H9 (cell line): ENCODE measurements at regions not wholly inside any gene's neighbourhood (a gene's known extent, or its start where the extent isn't known, plus 50 kb on each side); places are given as distances from the start of the nearest gene placed in this dataset.

ENCODE experiments used
- DNase-seq: peaks from one replicate; pipeline ENCODE4 v3.0.0-alpha.2; 2017
- H2AFZ ChIP-seq: one replicate; pipeline ENCODE4 v1.6.1; 2013; ENCODE audit warnings: mild to moderate bottlenecking, low read length, control low read depth, moderate library complexity
- H2AK5ac ChIP-seq: 2 replicates; pipeline ENCODE4 v1.6.1; 2013; ENCODE audit warnings: low read length, control low read depth, mixed read lengths; ENCODE audit not compliant: insufficient read length
- H2BK120ac ChIP-seq: one replicate; pipeline ENCODE4 v1.6.1; 2013; ENCODE audit warnings: low read depth, mild to moderate bottlenecking, low read length, control low read depth, inconsistent platforms; ENCODE audit not compliant: poor library complexity, severe bottlenecking
- H2BK12ac ChIP-seq: 2 replicates; pipeline ENCODE4 v1.6.1; 2013; ENCODE audit warnings: low read length, control low read depth, mixed read lengths, low read depth; ENCODE audit not compliant: insufficient read length
- H2BK15ac ChIP-seq: 2 replicates; pipeline ENCODE4 v1.6.1; 2013; ENCODE audit warnings: low read depth, low read length, control low read depth
- H2BK20ac ChIP-seq: one replicate; pipeline ENCODE4 v1.6.1; 2013; ENCODE audit warnings: low read depth, mild to moderate bottlenecking, low read length, control low read depth, inconsistent platforms; ENCODE audit not compliant: poor library complexity, severe bottlenecking
- H2BK5ac ChIP-seq: 2 replicates; pipeline ENCODE4 v1.6.1; 2013; ENCODE audit warnings: low read length, control low read depth, mixed read lengths; ENCODE audit not compliant: insufficient read length
- H3K14ac ChIP-seq: 2 replicates; pipeline ENCODE4 v1.6.1; 2013; ENCODE audit warnings: low read length, control low read depth; ENCODE audit not compliant: insufficient read depth
- H3K18ac ChIP-seq: 2 replicates; pipeline ENCODE4 v1.6.1; 2013; ENCODE audit warnings: low read depth, mild to moderate bottlenecking, mixed read lengths, low read length, control low read depth; ENCODE audit not compliant: insufficient read length
- H3K23ac ChIP-seq: 2 replicates; pipeline ENCODE4 v1.6.1; 2013; ENCODE audit warnings: low read length, control low read depth, mixed read lengths, low read depth; ENCODE audit not compliant: insufficient read length
- H3K23me2 ChIP-seq: 2 replicates; pipeline ENCODE4 v1.6.1; 2013; ENCODE audit warnings: low read depth, mild to moderate bottlenecking, mixed read lengths, low read length, control low read depth; ENCODE audit not compliant: insufficient read length, poor library complexity, severe bottlenecking
- H3K27ac ChIP-seq: 2 replicates; pipeline ENCODE4 v1.5.1; 2013; ENCODE audit warnings: low read length, control low read depth, mixed read lengths, low read depth; ENCODE audit not compliant: insufficient read length
- H3K27me3 ChIP-seq: 2 replicates; pipeline ENCODE4 v1.6.1; 2013; ENCODE audit warnings: low read length, control low read depth, inconsistent platforms; ENCODE audit not compliant: insufficient read depth
- H3K4ac ChIP-seq: 2 replicates; pipeline ENCODE4 v1.6.1; 2013; ENCODE audit warnings: low read depth, mild to moderate bottlenecking, control low read depth, inconsistent platforms, low read length, moderate library complexity
- H3K4me1 ChIP-seq: 2 replicates; pipeline ENCODE4 v1.6.1; 2013; ENCODE audit warnings: low read length, control low read depth, inconsistent platforms; ENCODE audit not compliant: insufficient read depth
- H3K4me2 ChIP-seq: 2 replicates; pipeline ENCODE4 v1.6.1; 2013; ENCODE audit warnings: low read length, control low read depth, mixed read lengths; ENCODE audit not compliant: insufficient read length, insufficient read depth
- H3K56ac ChIP-seq: 2 replicates; pipeline ENCODE4 v1.6.1; 2013; ENCODE audit warnings: low read depth, mild to moderate bottlenecking, mixed read lengths, low read length, control low read depth; ENCODE audit not compliant: insufficient read length
- H3K79me1 ChIP-seq: 2 replicates; pipeline ENCODE4 v1.6.1; 2013; ENCODE audit warnings: low read depth, mild to moderate bottlenecking, moderate library complexity, low read length, control low read depth, inconsistent platforms; ENCODE audit not compliant: insufficient read depth, poor library complexity, severe bottlenecking
- H3K79me2 ChIP-seq: 2 replicates; pipeline ENCODE4 v1.6.1; 2013; ENCODE audit warnings: low read length, control low read depth, inconsistent platforms; ENCODE audit not compliant: insufficient read depth
- H3K9ac ChIP-seq: 2 replicates; pipeline ENCODE4 v1.6.1; 2013; ENCODE audit warnings: low read length, control low read depth, mixed read lengths; ENCODE audit not compliant: insufficient read length; ENCODE audit errors: extremely low read depth
- H3K9me3 ChIP-seq: one replicate; pipeline ENCODE4 v1.6.1; 2013; ENCODE audit warnings: low read depth, low read length, inconsistent platforms; ENCODE audit not compliant: control insufficient read depth
- H3T11ph ChIP-seq: one replicate; pipeline ENCODE4 v1.6.1; 2013; ENCODE audit warnings: mild to moderate bottlenecking, low read length, control low read depth, inconsistent platforms
- H4K20me1 ChIP-seq: one replicate; pipeline ENCODE4 v1.6.1; 2013; ENCODE audit not compliant: control insufficient read depth, insufficient read length, insufficient read depth
- H4K5ac ChIP-seq: 2 replicates; pipeline ENCODE4 v1.6.1; 2013; ENCODE audit warnings: low read depth, mild to moderate bottlenecking, mixed read lengths, low read length, control low read depth; ENCODE audit not compliant: insufficient read length
- H4K8ac ChIP-seq: replicated peaks from 2 replicates; pipeline ENCODE4 v1.6.1; 2013; ENCODE audit warnings: low read length, control low read depth, mixed read lengths, low read depth; ENCODE audit not compliant: insufficient read length
- H4K91ac ChIP-seq: 2 replicates; pipeline ENCODE4 v1.6.1; 2013; ENCODE audit warnings: low read depth, mild to moderate bottlenecking, moderate library complexity, mixed read lengths, low read length, control low read depth; ENCODE audit not compliant: insufficient read length
- H3K27ac Mint-ChIP-seq, 3 experiments: 2 replicates in 2 of 3; 3 replicates in 1 of 3; pipeline ENCODE4 v1.8.0; 2020 to 2021; ENCODE audit warnings: mixed read lengths in 3 of 3, mild to moderate bottlenecking in 1 of 3, moderate library complexity in 1 of 3
- H3K27me3 Mint-ChIP-seq: 2 replicates; pipeline ENCODE4 v1.8.0; 2021; ENCODE audit warnings: low read depth, mild to moderate bottlenecking, moderate library complexity, mixed read lengths
- H3K36me3 Mint-ChIP-seq, 3 experiments: 2 replicates in 2 of 3; 3 replicates in 1 of 3; pipeline ENCODE4 v1.8.0; 2020 to 2021; ENCODE audit warnings: low read depth in 3 of 3, mixed read lengths in 3 of 3; ENCODE audit not compliant: insufficient read depth in 1 of 3
- H3K4me1 Mint-ChIP-seq, 2 experiments: 2 replicates each; pipeline ENCODE4 v1.8.0; 2020; ENCODE audit warnings: mixed read lengths in 2 of 2
- H3K4me3 Mint-ChIP-seq, 2 experiments: 2 replicates in 1 of 2; 3 replicates in 1 of 2; pipeline ENCODE4 v1.8.0; 2020 to 2021; ENCODE audit warnings: mild to moderate bottlenecking in 2 of 2, mixed read lengths in 2 of 2, moderate library complexity in 1 of 2
- H3K9me3 Mint-ChIP-seq, 2 experiments: 2 replicates in 1 of 2; 3 replicates in 1 of 2; pipeline ENCODE4 v1.8.0; 2020; ENCODE audit warnings: mild to moderate bottlenecking in 2 of 2, mixed read lengths in 2 of 2, moderate library complexity in 1 of 2
- CTCF ChIP-seq: fragments of 200-600 bp; sonication (generic); conservative IDR thresholded peaks from 3 replicates; pipeline ENCODE4 v1.8.0; 2021; ENCODE audit warnings: antibody characterized with exemption, mild to moderate bottlenecking
- whole genome bisulfite sequencing: extraction: QIAGEN DNeasy Blood & Tissue Kit; methylation state at CpG from one replicate; pipeline ENCODE4 v1.1.7; 2013; ENCODE audit warnings: missing lambda C conversion rate, low lambda C conversion rate, mixed read lengths; ENCODE audit not compliant: insufficient read length; ENCODE audit errors: extremely low coverage; 5-methylcytosine and 5-hydroxymethylcytosine counted together

DNA sequence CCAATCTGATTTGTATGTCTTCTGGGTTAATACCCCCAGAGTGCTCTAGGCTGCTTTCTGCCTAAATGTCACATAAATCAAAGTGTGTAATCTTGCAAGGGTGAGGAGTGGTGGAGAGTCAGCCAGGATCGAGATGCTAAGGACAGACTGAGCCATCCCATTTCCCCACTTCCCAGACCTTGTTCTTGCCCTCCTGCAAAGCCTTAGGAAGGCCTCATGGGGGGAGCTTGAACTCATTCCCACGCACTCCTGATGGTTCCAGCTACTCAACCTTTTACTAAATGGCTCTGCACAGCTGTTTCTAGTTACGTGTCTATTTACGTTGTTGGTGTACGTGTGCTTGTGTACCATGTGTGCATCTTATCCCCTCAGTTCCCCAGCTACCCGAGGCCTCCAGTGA lies 423.6 kb upstream of the TNP1 start:
- Histone ChIP-seq H3K9me3 (peaks cover 8% of the 10 kb centered on the region), H3K4me2 (no peak overlapping the region), H3K27me3 (no peaks in the 10 kb centered on the region; the same call in 1 of the 2 replicates), H4K91ac (no peak overlapping the region), H3K4ac (no peak overlapping the region), H4K5ac (no peak overlapping the region), H3K23ac (no peak overlapping the region), H2BK120ac (no peak overlapping the region), H3K9ac (no peak overlapping the region), H3K27ac (no peak overlapping the region), H2AK5ac (no peak overlapping the region), H2BK15ac (no peak overlapping the region), H3K79me1 (no peaks in the 10 kb centered on the region), H2AFZ (no peak overlapping the region), H2BK5ac (no peak overlapping the region), H2BK12ac (no peak overlapping the region), H3K4me1 (no peaks in the 10 kb centered on the region), H4K20me1 (no peaks in the 10 kb centered on the region), H3K79me2 (no peaks in the 10 kb centered on the region), H3K18ac (no peak overlapping the region), H4K8ac (no peak overlapping the region), H3K14ac (no peak overlapping the region; the same call in 1 of the 2 replicates), H2BK20ac (no peak overlapping the region), H3K56ac (no peak overlapping the region), H3K23me2 (no peaks in the 10 kb centered on the region), H3T11ph (no peak overlapping the region)
- no peak overlapping the region for H3K4me3 Mint-ChIP-seq
- peaks cover 83% of the 10 kb centered on the region for H3K27me3 Mint-ChIP-seq
- peaks cover 11 to 13% of the 10 kb centered on the region in 2 experiments for H3K9me3 Mint-ChIP-seq
- no peak overlapping the region for H3K27ac Mint-ChIP-seq
- no peak for DNase-seq
- H3K36me3 Mint-ChIP-seq, result peaks cover 7 to 14% (median 10%) of the 10 kb centered on the region in 3 experiments
- no peak for TF ChIP-seq CTCF
- peaks cover 0 to 4% of the 10 kb centered on the region in 2 experiments; a peak in 2 of 4 replicates for H3K4me1 Mint-ChIP-seq
- WGBS, result no CpG with 5 or more reads among the region's 6 CpGs
